Liver (tissue), 8 donors: ENCODE measurements at regions not wholly inside any gene's neighbourhood (a gene's known extent, or its start where the extent isn't known, plus 50 kb on each side); places are given as distances from the start of the nearest gene placed in this dataset.

Experiments
- DNase-seq: peaks from one replicate; pipeline ENCODE4 v3.0.0-alpha.2; 2017; ENCODE audit warnings: low spot score
- H3K27ac ChIP-seq, 2 donors: one replicate each; pipeline ENCODE4 v1.7.0; 2013; ENCODE audit warnings: inconsistent platforms in 2 of 2, low read length in 2 of 2, control low read depth in 1 of 2, low read depth in 1 of 2, mild to moderate bottlenecking in 1 of 2
- H3K27me3 ChIP-seq, 4 donors: one replicate each; pipeline versions ENCODE4 v1.6.1 to v1.7.0; 2013; ENCODE audit warnings: low read length in 3 of 4, inconsistent platforms in 1 of 4, mild to moderate bottlenecking in 1 of 4, moderate library complexity in 1 of 4; ENCODE audit not compliant: control insufficient read depth in 4 of 4, insufficient read depth in 4 of 4
- H3K36me3 ChIP-seq, 4 donors: one replicate each; pipeline versions ENCODE4 v1.6.1 to v1.7.0; 2013; ENCODE audit warnings: low read length in 3 of 4, mild to moderate bottlenecking in 3 of 4, low read depth in 1 of 4, moderate library complexity in 1 of 4; ENCODE audit not compliant: control insufficient read depth in 4 of 4, insufficient read depth in 3 of 4
- H3K4me1 ChIP-seq, 4 donors: one replicate each; pipeline versions ENCODE4 v1.6.1 to v1.7.0; 2013; ENCODE audit warnings: low read length in 3 of 4, mild to moderate bottlenecking in 3 of 4, moderate library complexity in 1 of 4; ENCODE audit not compliant: control insufficient read depth in 4 of 4, insufficient read depth in 4 of 4
- H3K4me3 ChIP-seq, 3 donors: one replicate each; pipeline versions ENCODE4 v1.6.1 to v1.7.0; 2013; ENCODE audit warnings: low read length in 3 of 3, control low read depth in 1 of 3, low read depth in 1 of 3, mild to moderate bottlenecking in 1 of 3
- H3K9ac ChIP-seq, 2 donors: one replicate each; pipeline ENCODE4 v1.7.0; 2013; ENCODE audit warnings: low read length in 2 of 2, mild to moderate bottlenecking in 2 of 2, moderate library complexity in 2 of 2, control low read depth in 1 of 2, low read depth in 1 of 2
- H3K9me3 ChIP-seq, 4 donors: one replicate each; pipeline versions ENCODE4 v1.6.1 to v1.7.0; 2013; ENCODE audit warnings: low read length in 3 of 4; ENCODE audit not compliant: control insufficient read depth in 4 of 4
- EGR1 ChIP-seq, 2 donors: IDR thresholded peaks; 2 replicates each; pipeline ENCODE4 v1.6.1; 2016 to 2018; ENCODE audit warnings: antibody characterized with exemption in 2 of 2, low read depth in 2 of 2
- FOXA1 ChIP-seq: IDR thresholded peaks from 2 replicates; pipeline ENCODE4 v1.6.1; 2016; ENCODE audit warnings: antibody characterized with exemption
- FOXA2 ChIP-seq: IDR thresholded peaks from 2 replicates; pipeline ENCODE4 v1.6.1; 2016; ENCODE audit warnings: antibody characterized with exemption
- GABPA ChIP-seq, 2 donors: IDR thresholded peaks in 1 of 2; conservative IDR thresholded peaks in 1 of 2; 2 replicates each; pipeline ENCODE4 v1.6.1; 2016; ENCODE audit warnings: antibody characterized with exemption in 2 of 2, mild to moderate bottlenecking in 1 of 2, moderate library complexity in 1 of 2
- HNF4A ChIP-seq, 2 donors: conservative IDR thresholded peaks; 2 replicates each; pipeline ENCODE4 v1.6.1; 2016; ENCODE audit warnings: antibody characterized with exemption in 2 of 2, mild to moderate bottlenecking in 2 of 2
- HNF4G ChIP-seq: IDR thresholded peaks from 2 replicates; pipeline ENCODE4 v1.6.1; 2016; ENCODE audit warnings: antibody characterized with exemption
- JUND ChIP-seq, 2 donors: IDR thresholded peaks; 2 replicates each; pipeline ENCODE4 v1.6.1; 2016; ENCODE audit warnings: antibody characterized with exemption in 2 of 2
- NR2F2 ChIP-seq: IDR thresholded peaks from 2 replicates; pipeline ENCODE4 v1.6.1; 2016; ENCODE audit warnings: antibody characterized with exemption
- RAD21 ChIP-seq, 2 donors: IDR thresholded peaks; 2 replicates each; pipeline ENCODE4 v1.6.1; 2016; ENCODE audit warnings: antibody characterized with exemption in 2 of 2, mild to moderate bottlenecking in 2 of 2
- RXRA ChIP-seq, 2 donors: IDR thresholded peaks; 2 replicates each; pipeline ENCODE4 v1.6.1; 2017 to 2018; ENCODE audit warnings: antibody characterized with exemption in 2 of 2, mild to moderate bottlenecking in 1 of 2
- SP1 ChIP-seq: IDR thresholded peaks from 2 replicates; pipeline ENCODE4 v1.6.1; 2018; ENCODE audit warnings: antibody characterized with exemption, mild to moderate bottlenecking
- TAF1 ChIP-seq: conservative IDR thresholded peaks from 2 replicates; pipeline ENCODE4 v1.6.1; 2016; ENCODE audit warnings: antibody characterized with exemption, mild to moderate bottlenecking
- YY1 ChIP-seq: IDR thresholded peaks from 2 replicates; pipeline ENCODE4 v1.6.1; 2016; ENCODE audit warnings: antibody characterized with exemption, mild to moderate bottlenecking
- WGBS: extraction: QIAGEN DNeasy Blood & Tissue Kit; methylation state at CpG from one replicate; pipeline ENCODE4 v1.1.7; 2013; 5-methylcytosine and 5-hydroxymethylcytosine counted together
- TF ChIP-seq, protein P1 (sequence below): IDR thresholded peaks from 2 replicates; pipeline ENCODE4 v1.6.1; 2016; ENCODE audit warnings: antibody characterized with exemption
- TF ChIP-seq, protein P2 (sequence below): fragments of 150-350 bp; IDR thresholded peaks from 2 replicates; pipeline ENCODE4 v1.5.1; 2017; ENCODE audit warnings: improper control_type of control experiment, low read depth, low read length; ENCODE audit not compliant: missing input control
- TF ChIP-seq, protein P3 (sequence below): IDR thresholded peaks from 2 replicates; pipeline ENCODE4 v1.6.1; 2016; ENCODE audit warnings: antibody characterized with exemption
- TF ChIP-seq, protein P4 (sequence below): IDR thresholded peaks from 2 replicates; pipeline ENCODE4 v1.6.1; 2016; ENCODE audit warnings: antibody characterized with exemption
- donor health status: healthy.
- donor health status: healthy.
- donor health status: healthy.
- donor health status: healthy.
- donor health status: healthy.

DNA sequence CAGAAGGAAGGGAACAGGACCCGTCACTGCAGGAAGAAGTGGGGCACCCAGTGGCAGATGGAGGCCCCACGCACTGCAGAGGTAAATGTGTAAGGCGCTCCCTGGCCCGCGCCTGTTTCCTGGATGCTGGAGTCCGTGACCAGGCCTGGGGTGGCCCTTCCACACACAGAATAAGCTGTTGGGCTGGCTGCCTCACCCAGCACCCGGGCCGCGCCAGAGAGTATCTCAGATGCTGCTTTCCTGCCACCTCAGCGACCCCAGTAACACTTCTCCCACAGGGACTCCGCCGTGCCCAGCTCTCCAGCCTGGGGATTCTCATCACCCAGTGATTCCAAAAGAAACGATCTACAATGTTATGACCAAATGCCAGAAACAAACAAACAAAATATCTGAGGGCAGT lies 1993.1 kb downstream of the TP53TG3F start (continued):
- TF ChIP-seq FOXA1: no peak

DNA sequence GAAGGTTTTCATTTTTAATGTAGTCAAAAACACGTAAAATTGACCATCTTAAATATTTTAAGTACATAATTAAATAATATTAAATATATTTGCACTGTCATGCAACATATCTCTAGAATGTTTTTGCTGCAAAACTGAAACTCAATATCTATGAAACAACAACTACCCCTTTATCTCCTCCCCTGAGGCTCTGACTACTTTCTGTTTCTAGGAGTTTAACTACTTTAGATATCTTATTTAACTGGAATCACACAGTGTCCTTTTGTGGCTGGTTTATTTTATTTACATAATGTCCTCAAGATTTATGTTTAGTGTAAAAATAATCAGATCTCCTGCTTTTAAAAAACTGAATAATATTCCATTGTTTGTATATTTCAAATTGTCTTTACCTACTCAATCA lies 2003.9 kb downstream of the TP53TG3F start:
- no peak overlapping the region for H3K9ac ChIP-seq
- no peaks in the 10 kb centered on the region for H3K27me3 ChIP-seq
- no peaks in the 10 kb centered on the region for H3K36me3 ChIP-seq
- 15% methylated on average over 1 of the region's 1 CpG for WGBS
- H3K4me1 ChIP-seq: no peaks in the 10 kb centered on the region
- TF ChIP-seq, protein P1, sequence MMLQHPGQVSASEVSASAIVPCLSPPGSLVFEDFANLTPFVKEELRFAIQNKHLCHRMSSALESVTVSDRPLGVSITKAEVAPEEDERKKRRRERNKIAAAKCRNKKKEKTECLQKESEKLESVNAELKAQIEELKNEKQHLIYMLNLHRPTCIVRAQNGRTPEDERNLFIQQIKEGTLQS: no peak
- TF ChIP-seq, protein P2, sequence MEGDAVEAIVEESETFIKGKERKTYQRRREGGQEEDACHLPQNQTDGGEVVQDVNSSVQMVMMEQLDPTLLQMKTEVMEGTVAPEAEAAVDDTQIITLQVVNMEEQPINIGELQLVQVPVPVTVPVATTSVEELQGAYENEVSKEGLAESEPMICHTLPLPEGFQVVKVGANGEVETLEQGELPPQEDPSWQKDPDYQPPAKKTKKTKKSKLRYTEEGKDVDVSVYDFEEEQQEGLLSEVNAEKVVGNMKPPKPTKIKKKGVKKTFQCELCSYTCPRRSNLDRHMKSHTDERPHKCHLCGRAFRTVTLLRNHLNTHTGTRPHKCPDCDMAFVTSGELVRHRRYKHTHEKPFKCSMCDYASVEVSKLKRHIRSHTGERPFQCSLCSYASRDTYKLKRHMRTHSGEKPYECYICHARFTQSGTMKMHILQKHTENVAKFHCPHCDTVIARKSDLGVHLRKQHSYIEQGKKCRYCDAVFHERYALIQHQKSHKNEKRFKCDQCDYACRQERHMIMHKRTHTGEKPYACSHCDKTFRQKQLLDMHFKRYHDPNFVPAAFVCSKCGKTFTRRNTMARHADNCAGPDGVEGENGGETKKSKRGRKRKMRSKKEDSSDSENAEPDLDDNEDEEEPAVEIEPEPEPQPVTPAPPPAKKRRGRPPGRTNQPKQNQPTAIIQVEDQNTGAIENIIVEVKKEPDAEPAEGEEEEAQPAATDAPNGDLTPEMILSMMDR: no peak
- no peak for TF ChIP-seq RAD21 (IDR thresholded peaks at IDR 0.05)
- no peak for TF ChIP-seq TAF1
- no peak for TF ChIP-seq FOXA1
- TF ChIP-seq, protein P3, sequence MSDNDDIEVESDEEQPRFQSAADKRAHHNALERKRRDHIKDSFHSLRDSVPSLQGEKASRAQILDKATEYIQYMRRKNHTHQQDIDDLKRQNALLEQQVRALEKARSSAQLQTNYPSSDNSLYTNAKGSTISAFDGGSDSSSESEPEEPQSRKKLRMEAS: no peak
- TF ChIP-seq JUND (IDR thresholded peaks at IDR 0.05): no peak
- TF ChIP-seq HNF4A (conservative IDR thresholded peaks at IDR 0.05): no peak
- TF ChIP-seq SP1: no peak
- TF ChIP-seq EGR1 (IDR thresholded peaks at IDR 0.05; ENCODE audit: low read depth in 2 of 2): no peak
- TF ChIP-seq RXRA (IDR thresholded peaks at IDR 0.05): no peak
- TF ChIP-seq, protein P4, sequence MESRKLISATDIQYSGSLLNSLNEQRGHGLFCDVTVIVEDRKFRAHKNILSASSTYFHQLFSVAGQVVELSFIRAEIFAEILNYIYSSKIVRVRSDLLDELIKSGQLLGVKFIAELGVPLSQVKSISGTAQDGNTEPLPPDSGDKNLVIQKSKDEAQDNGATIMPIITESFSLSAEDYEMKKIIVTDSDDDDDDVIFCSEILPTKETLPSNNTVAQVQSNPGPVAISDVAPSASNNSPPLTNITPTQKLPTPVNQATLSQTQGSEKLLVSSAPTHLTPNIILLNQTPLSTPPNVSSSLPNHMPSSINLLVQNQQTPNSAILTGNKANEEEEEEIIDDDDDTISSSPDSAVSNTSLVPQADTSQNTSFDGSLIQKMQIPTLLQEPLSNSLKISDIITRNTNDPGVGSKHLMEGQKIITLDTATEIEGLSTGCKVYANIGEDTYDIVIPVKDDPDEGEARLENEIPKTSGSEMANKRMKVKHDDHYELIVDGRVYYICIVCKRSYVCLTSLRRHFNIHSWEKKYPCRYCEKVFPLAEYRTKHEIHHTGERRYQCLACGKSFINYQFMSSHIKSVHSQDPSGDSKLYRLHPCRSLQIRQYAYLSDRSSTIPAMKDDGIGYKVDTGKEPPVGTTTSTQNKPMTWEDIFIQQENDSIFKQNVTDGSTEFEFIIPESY: no peak
- no peak for TF ChIP-seq YY1
- TF ChIP-seq GABPA (IDR thresholded peaks at IDR 0.05 in 1 of 2, conservative IDR thresholded peaks at IDR 0.05 in 1 of 2): no peak
- TF ChIP-seq NR2F2: no peak
- H3K9me3 ChIP-seq: peaks cover 0 to 3% (median 0%) of the 10 kb centered on the region in 4 donors
- H3K27ac ChIP-seq: no peak overlapping the region
- H3K4me3 ChIP-seq: no peak overlapping the region
- DNase-seq: no peak

DNA sequence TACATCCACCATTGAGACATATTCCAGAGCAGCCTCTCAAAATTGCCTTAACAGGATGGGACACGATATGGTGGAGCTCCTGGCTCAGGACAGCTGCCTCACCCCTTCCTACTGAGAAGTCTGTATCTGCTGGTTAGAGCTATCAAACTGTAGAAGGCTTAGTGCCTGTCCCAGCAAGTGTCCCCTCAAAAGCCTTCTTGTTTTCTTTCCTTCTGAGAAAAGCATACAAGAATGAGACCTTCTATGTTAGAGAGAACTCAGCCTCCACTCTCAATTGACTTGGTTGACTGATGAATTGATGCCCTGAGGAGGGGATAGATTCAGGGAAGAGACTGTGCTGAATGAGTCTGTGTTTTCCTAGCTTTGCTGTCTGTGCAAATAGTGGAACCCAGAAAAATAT lies 2020.9 kb downstream of the TP53TG3F start:
- Histone ChIP-seq H3K27ac (no peak overlapping the region), H3K4me3 (no peak overlapping the region), H3K36me3 (no peaks in the 10 kb centered on the region), H3K27me3 (no peaks in the 10 kb centered on the region), H3K4me1 (no peaks in the 10 kb centered on the region), H3K9ac (no peak overlapping the region), H3K9me3 (peaks cover 0 to 4% (median 0%) of the 10 kb centered on the region in 4 donors)
- 15% methylated on average over 1 of the region's 1 CpG for WGBS
- no peak for DNase-seq
- TF ChIP-seq RXRA (IDR thresholded peaks at IDR 0.05) (no peak), FOXA2 (no peak), HNF4G (no peak), SP1 (no peak), FOXA1 (no peak), TAF1 (no peak), NR2F2 (no peak)
- TF ChIP-seq, protein P3: no peak
- TF ChIP-seq, protein P2: no peak
- TF ChIP-seq, protein P4: no peak
